Heart right ventricle (tissue), 16 donors: ENCODE measurements at regions not wholly inside any gene's neighbourhood (a gene's known extent, or its start where the extent isn't known, plus 50 kb on each side); places are given as distances from the start of the nearest gene placed in this dataset.

ENCODE experiments used
- ATAC-seq, 8 donors: fragments of 200-7000 bp; cut with Tn5 transposase; one replicate each; pipeline ENCODE4 v1.9.1; 2020; ENCODE audit warnings: mild to moderate bottlenecking in 8 of 8, moderate library complexity in 8 of 8, moderate number of reproducible peaks in 1 of 8
- DNase-seq, 2 donors: peaks; one replicate each; pipeline ENCODE4 v3.0.0-alpha.2; 2020
- H3K27ac ChIP-seq, 10 donors: fragments of 200-600 bp; sonication (generic) in 2 of 10; one replicate each; pipeline versions ENCODE4 v1.5.0 to v1.8.0; 2020 to 2022; ENCODE audit warnings: mild to moderate bottlenecking in 3 of 10
- H3K27me3 ChIP-seq, 7 donors: fragments of 200-600 bp; one replicate each; pipeline ENCODE4 v1.8.0; 2021 to 2022; ENCODE audit warnings: mild to moderate bottlenecking in 2 of 7
- H3K36me3 ChIP-seq, 9 donors: fragments of 200-600 bp; sonication (generic) in 1 of 9; one replicate each; pipeline versions ENCODE4 v1.5.0 to v1.8.0; 2020 to 2022; ENCODE audit warnings: mild to moderate bottlenecking in 2 of 9
- H3K4me1 ChIP-seq, 9 donors: fragments of 200-600 bp; sonication (generic) in 1 of 9; one replicate each; pipeline versions ENCODE4 v1.5.0 to v1.8.0; 2020 to 2022; ENCODE audit warnings: mild to moderate bottlenecking in 4 of 9
- H3K4me3 ChIP-seq, 10 donors: fragments of 200-600 bp; sonication (generic) in 2 of 10; one replicate each; pipeline versions ENCODE4 v1.5.0 to v1.8.0; 2020 to 2022; ENCODE audit warnings: mild to moderate bottlenecking in 7 of 10, moderate library complexity in 2 of 10
- H3K9me3 ChIP-seq, 11 donors: fragments of 200-600 bp in 10 of 11; sonication (generic) in 2 of 11; one replicate each; pipeline versions ENCODE4 v1.5.0 to v1.8.0; 2013 to 2022; ENCODE audit warnings: mild to moderate bottlenecking in 2 of 11, control low read depth in 1 of 11, moderate library complexity in 1 of 11
- CTCF ChIP-seq, 9 donors: fragments of 200-600 bp; sonication (generic) in 2 of 9; IDR thresholded peaks; one replicate each; pipeline versions ENCODE4 v1.5.0 to v1.8.0; 2021 to 2022; ENCODE audit warnings: antibody characterized with exemption in 9 of 9, mild to moderate bottlenecking in 5 of 9, moderate library complexity in 1 of 9
- WGBS, 2 donors: extraction: QIAGEN DNeasy Blood & Tissue Kit; methylation state at CpG; one replicate each; pipeline ENCODE4 v1.1.7; 2013; ENCODE audit warnings: inconsistent platforms in 1 of 2; 5-methylcytosine and 5-hydroxymethylcytosine counted together
- intact Hi-C, 10 donors: fragments of 100-400 bp; cut with DNase I; formaldehyde crosslinking; loops; one replicate each; pipeline versions ENCODE4 v1.11.1 to v1.14.2; 2022
- donor health status: Arrhythmogenic right ventricular cardiomyopathy.
- donor health status: ischemic (EF 13 %, LVEDD 7.1; RV severe dilation, severe dysfunction).
- donor health status: healthy with polysubstance abuse.
- donor health status: DM: no; HTN: yes; CAD: no.
- donor health status: DM: no; HTN: no; CAD: no.
- donor health status: ischemic (EF 25% LVEDD 6.9; RV normal size, moderate dysfunction).
- donor health status: ischemic (EF 25% LVEDD 5.7; RV mildly dilated, moderate dysfunction).
- donor health status: healthy.
- donor health status: DM: yes; HTN: yes; CAD: no.
- donor health status: Ischemic cardiomyopathy.
- donor health status: ischemic (EF 35%, LVEDD 5.7; RV mildly dilated, moderate dysfunction).
- donor health status: nonischemic (EF 11% LVEDD 7.7; RV severe dilation, severe dysfunction).
- donor health status: DM: yes; HTN: yes; CAD: no.
- donor health status: PGD.
- donor health status: ischemic (EF 29% LVEDD 5.4; RV normal size, mild dysfunction).
- donor health status: nonischemic (EF 23%, LVEDD 6.1; RV moderate dilation, normal function).

GRCh38 chr7:49631071-49631815, 142.2 kb upstream of the VWC2 start:
- DNase-seq (no peak), ATAC-seq (peak; percentile 17 to 69 (median 40))
- no peak for TF ChIP-seq CTCF (IDR thresholded peaks at IDR 0.05)
- Histone ChIP-seq H3K27me3 (no peaks in the 10 kb centered on the region), H3K36me3 (no peaks in the 10 kb centered on the region), H3K27ac (peak overlapping the region in 9 of 10 donors; percentile 52 to 92 (median 79)), H3K9me3 (no peaks in the 10 kb centered on the region), H3K4me3 (no peak overlapping the region), H3K4me1 (peaks cover 3 to 36% (median 14%) of the 10 kb centered on the region in 9 donors)
- intact Hi-C loops = loop anchor here in 6 of 10 donors (2.0 to 10.0 kb wide), 7 partner anchors 141 to 216 kb away; partner anchors contain the start of gene VWC2 (in 2 of the 6)

- no peak for TF ChIP-seq CTCF (IDR thresholded peaks at IDR 0.05)
- no peak for DNase-seq
- H3K36me3 ChIP-seq = no peaks in the 10 kb centered on the region
- WGBS, 2 donors = 76 to 80% methylated on average over 8 of the region's 8 CpGs
- H3K27ac ChIP-seq = peak overlapping the region in 9 of 10 donors; percentile 52 to 92 (median 79)
- no peak for ATAC-seq
- no peaks in the 10 kb centered on the region for H3K9me3 ChIP-seq
- peaks cover 3 to 31% (median 14%) of the 10 kb centered on the region in 9 donors for H3K4me1 ChIP-seq
- H3K27me3 ChIP-seq = no peaks in the 10 kb centered on the region
- intact Hi-C loops = loop anchor here in 6 of 10 donors (2.0 to 10.0 kb wide), 7 partner anchors 140 to 215 kb away; partner anchors contain the start of gene VWC2 (in 2 of the 6)
- no peak overlapping the region for H3K4me3 ChIP-seq
Measured at GRCh38 chr7:49631960-49632359, 141.5 kb upstream of the VWC2 start.

DNA sequence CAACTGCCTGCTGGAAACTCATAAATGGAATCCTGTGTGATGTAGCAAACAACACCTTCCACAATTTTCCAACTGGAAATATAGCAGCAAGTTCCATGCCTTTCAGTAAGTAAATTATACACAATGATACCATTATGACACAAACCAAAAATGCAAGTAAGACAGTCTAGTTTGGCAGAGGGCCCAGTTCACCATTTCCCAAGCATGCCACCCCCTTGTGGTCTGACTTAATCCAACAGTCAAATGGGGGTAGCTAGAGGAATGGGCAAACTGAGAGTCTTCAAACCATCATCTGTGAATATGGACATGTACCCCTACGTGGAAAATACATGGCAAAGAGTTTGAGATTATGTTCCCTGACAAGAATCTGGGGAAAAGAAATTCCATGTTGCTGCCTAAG, 137.6 kb upstream of the VWC2 start:
- 60 to 68% methylated on average over 1 of the region's 1 CpG for WGBS, 2 donors
- TF ChIP-seq CTCF (IDR thresholded peaks at IDR 0.05) = peak in 8 of 9 donors; percentile 8 to 37 (median 19)
- Histone ChIP-seq H3K4me1 (peaks cover 0 to 20% (median 9%) of the 10 kb centered on the region in 9 donors), H3K27ac (no peak overlapping the region), H3K27me3 (no peaks in the 10 kb centered on the region), H3K9me3 (no peaks in the 10 kb centered on the region), H3K36me3 (no peaks in the 10 kb centered on the region), H3K4me3 (no peak overlapping the region)
- ATAC-seq = no peak
- intact Hi-C loops = loop anchor here in 3 of 10 donors (10.0 kb wide), 3 partner anchors 139 to 151 kb away; partner anchors contain the start of gene VWC2 (in 1 of the 3)
- no peak for DNase-seq

DNA sequence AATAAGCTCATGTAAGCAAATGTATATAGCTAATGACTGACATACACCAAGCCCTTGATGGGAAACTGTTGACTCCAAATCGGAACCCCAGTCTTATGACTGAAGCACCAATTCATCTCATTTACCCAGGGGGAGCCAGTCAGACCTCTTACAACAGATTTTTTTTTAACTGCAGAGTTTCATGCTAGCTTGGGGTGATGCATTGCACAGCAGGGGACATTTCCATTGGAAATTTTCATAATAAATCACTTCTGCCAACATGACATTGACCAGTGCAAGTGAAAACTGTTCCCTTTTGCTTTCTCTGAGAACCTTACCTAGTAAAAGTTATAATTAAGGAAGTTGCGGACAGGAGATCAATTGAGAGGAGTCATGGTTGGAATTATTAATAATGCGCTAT, 137.0 kb upstream of the VWC2 start:
- Histone ChIP-seq H3K27me3 (no peaks in the 10 kb centered on the region), H3K4me1 (peaks cover 0 to 14% (median 7%) of the 10 kb centered on the region in 9 donors), H3K36me3 (no peaks in the 10 kb centered on the region), H3K27ac (no peak overlapping the region), H3K9me3 (no peaks in the 10 kb centered on the region), H3K4me3 (no peak overlapping the region)
- no peak for TF ChIP-seq CTCF (IDR thresholded peaks at IDR 0.05)
- WGBS, 2 donors = 91 to 94% methylated on average over 3 of the region's 3 CpGs
- ATAC-seq (no peak), DNase-seq (no peak)
- intact Hi-C loops = loop anchor here in 3 of 10 donors (10.0 kb wide), 3 partner anchors 138 to 152 kb away; partner anchors contain the start of gene VWC2 (in 1 of the 3)
